ENCODE measurements at regions not wholly inside any gene's neighbourhood (a gene's known extent, or its start where the extent isn't known, plus 50 kb on each side); places are given as distances from the start of the nearest gene placed in this dataset.

GRCh38 chr4:187335339-187335738, 611.7 kb upstream of the FAT1 start:
- no peaks in the 10 kb centered on the region for H3K36me3 ChIP-seq (ENCODE audit: control insufficient read depth, insufficient read depth, low read length)
- H2BK5ac ChIP-seq (ENCODE audit: low read depth, low read length, poor library complexity, severe bottlenecking), result no peak overlapping the region
- H3K27ac ChIP-seq (ENCODE audit: insufficient read depth, low read length), result no peak overlapping the region
- no peak overlapping the region for H2BK120ac ChIP-seq (ENCODE audit: low read depth, low read length)
- H3K9me1 ChIP-seq (ENCODE audit: insufficient read depth, low read length), result no peaks in the 10 kb centered on the region
- H3K56ac ChIP-seq (ENCODE audit: extremely low read depth, insufficient read depth, low read length), result no peak overlapping the region
- H3K4ac ChIP-seq (ENCODE audit: low read depth, low read length), result no peak overlapping the region
- no TSS peak for BruUV-seq (replicated peaks)
- no peak overlapping the region for H2AK9ac ChIP-seq (replicated peaks; ENCODE audit: low read depth, low read length, poor library complexity)
- no peaks in the 10 kb centered on the region for H3K4me1 ChIP-seq (ENCODE audit: control insufficient read depth, insufficient read depth, low read length)
- no peaks in the 10 kb centered on the region for H3K27me3 ChIP-seq (ENCODE audit: control insufficient read depth, insufficient read depth, low read length)
- intact Hi-C loops (cut with micrococcal nuclease), result no loop called here
- H3K9ac ChIP-seq (ENCODE audit: low read depth, low read length), result no peak overlapping the region
- no peak overlapping the region for H2BK15ac ChIP-seq (ENCODE audit: low read depth, low read length)
- CTCF ChIA-PET, result no interaction called here
- H2AFZ ChIP-seq (replicated peaks; ENCODE audit: low read length, poor library complexity), result no peak overlapping the region
- in situ Hi-C loops (cut with MboI; ENCODE audit: low sequenced_read_pairs), result no loop called here
- no peaks in the 10 kb centered on the region for H4K20me1 ChIP-seq (ENCODE audit: insufficient read depth, low read length)
- H3K23ac ChIP-seq (ENCODE audit: low read depth, low read length), result no peak overlapping the region
- ATAC-seq (ENCODE audit: low read depth) (no peak), DNase-seq (no peak)
- no peak overlapping the region for H3K18ac ChIP-seq (ENCODE audit: low read depth, low read length)
- no peak overlapping the region for H2BK20ac ChIP-seq (ENCODE audit: low read depth, low read length)
- H4K8ac ChIP-seq (ENCODE audit: low read depth in 2 of 2, low read length in 2 of 2), result no peak overlapping the region
- no peaks in the 10 kb centered on the region for H3K79me1 ChIP-seq (ENCODE audit: low read depth in 1 of 2, low read length in 2 of 2)
- H3K9me3 ChIP-seq (ENCODE audit: control insufficient read depth, insufficient read depth, low read length), result no peaks in the 10 kb centered on the region
- TF ChIP-seq CHD1 (IDR thresholded peaks at IDR 0.05; ENCODE audit: low read depth, low read length), result no peak
- H3K14ac ChIP-seq (replicated peaks; ENCODE audit: low read depth, low read length), result no peak overlapping the region
- POLR2A ChIA-PET (ENCODE audit: unreplicated experiment), result no interaction called here
- no peak overlapping the region for H3K4me2 ChIP-seq (ENCODE audit: low read depth, low read length)
- WGBS, 2 experiments (ENCODE audit: extremely low coverage in 2 of 2, insufficient read length in 1 of 2), result 93% methylated on average over 3 of the region's 13 CpGs; no CpG with 5 or more reads in 1 of the 2 experiments
- H2AK5ac ChIP-seq (ENCODE audit: low read depth, low read length), result no peak overlapping the region
- no peak overlapping the region for H4K91ac ChIP-seq (ENCODE audit: insufficient read depth, low read depth, low read length)
- H3K4me3 ChIP-seq (ENCODE audit: insufficient read depth, low read depth, low read length), result no peak overlapping the region
- H4K5ac ChIP-seq (ENCODE audit: low read depth, low read length), result no peak overlapping the region
- dilution Hi-C loops (cut with HindIII; ENCODE audit: low sequenced_read_pairs, unreplicated experiment), result no loop called here
